CD4-positive, alpha-beta T cell treated with Interleukin-4 for 4 hours (primary cell): ENCODE measurements at regions not wholly inside any gene's neighbourhood (a gene's known extent, or its start where the extent isn't known, plus 50 kb on each side); places are given as distances from the start of the nearest gene placed in this dataset.
"Not testable (repeated sequence)": the region's sequence is repeated elsewhere in the genome, so short reads cannot be mapped to it uniquely, and the experiment has no call there.

Experiments
- DNase-seq: peaks from one replicate; pipeline ENCODE4 v3.0.0-alpha.2; 2020

DNA sequence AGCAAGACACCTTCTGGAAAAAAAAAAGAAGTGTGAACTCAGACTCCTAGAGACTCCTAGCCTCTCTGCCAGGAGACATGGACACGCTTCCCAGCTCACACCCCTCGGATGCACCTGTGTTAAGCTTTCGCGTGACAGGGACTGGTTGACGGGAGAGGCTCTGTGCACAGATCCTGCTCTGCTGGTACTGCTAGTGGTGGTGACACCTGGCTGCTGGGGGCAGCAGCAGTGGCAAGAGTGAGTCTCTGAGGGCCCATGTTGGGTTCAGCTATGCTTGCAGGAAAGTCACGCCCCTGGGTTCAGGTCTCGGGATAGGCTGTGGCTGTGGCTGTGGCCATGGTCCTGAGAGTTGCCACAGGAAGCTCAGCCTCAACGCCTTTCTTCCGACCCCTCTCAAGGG, 81.1 kb downstream of the XRCC2 start:
- no peak for DNase-seq

- no peak for DNase-seq
Observed at GRCh38 chr7:152591976-152592375, 84.0 kb downstream of the XRCC2 start.

DNA sequence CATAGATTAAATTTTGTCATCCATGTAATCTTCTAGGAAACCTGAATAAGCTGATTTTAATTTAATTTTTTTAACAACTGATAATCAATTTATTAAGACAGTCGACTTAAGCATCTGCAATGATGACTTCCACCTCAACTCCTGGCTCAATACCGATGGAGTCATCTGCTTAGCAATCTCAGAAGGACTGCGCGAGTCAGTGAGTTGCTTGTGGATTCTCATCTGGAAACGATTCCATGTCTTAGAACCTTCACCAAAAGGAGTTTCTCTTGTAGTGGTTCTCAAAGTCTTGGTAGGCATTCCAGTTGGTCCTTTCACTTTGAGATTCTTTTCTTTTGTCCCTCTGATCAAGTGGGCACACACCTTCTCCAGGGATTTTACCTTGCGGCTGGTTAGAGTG, 85.5 kb downstream of the XRCC2 start:
- no peak for DNase-seq

GRCh38 chr7:152589821-152590220, 86.1 kb downstream of the XRCC2 start:
- DNase-seq, result not testable (repeated sequence)

DNA sequence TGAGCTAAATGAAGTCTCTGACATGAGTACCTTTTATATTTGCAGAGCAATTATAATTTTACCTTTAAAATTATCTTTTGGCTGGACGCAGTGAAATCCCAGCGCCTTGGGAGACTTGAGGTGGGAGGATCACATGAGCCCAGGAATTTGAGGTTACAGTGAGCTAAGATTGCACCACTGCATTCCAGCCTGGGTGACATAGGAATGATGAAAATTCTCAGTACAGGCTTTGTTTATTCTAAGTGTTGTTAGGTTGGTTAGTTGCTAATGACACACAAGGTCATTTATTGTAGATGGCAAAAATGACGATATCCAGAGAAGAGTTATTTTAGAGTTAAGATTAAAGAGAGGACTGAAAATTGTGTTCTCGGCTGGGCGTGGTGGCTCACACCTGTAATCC, 87.6 kb downstream of the XRCC2 start:
- no peak for DNase-seq

GRCh38 chr7:152587366-152587765, 88.6 kb downstream of the XRCC2 start:
- DNase-seq, result no peak

- DNase-seq, result no peak
Observed at GRCh38 chr7:152583006-152583405, 92.9 kb downstream of the XRCC2 start.

GRCh38 chr7:152579070-152579469, 96.9 kb downstream of the XRCC2 start:
- DNase-seq, result no peak

GRCh38 chr7:152577339-152577738, 98.6 kb downstream of the XRCC2 start:
- DNase-seq, result no peak

GRCh38 chr7:152574892-152575548, 100.9 kb downstream of the XRCC2 start:
- DNase-seq, result no peak

DNA sequence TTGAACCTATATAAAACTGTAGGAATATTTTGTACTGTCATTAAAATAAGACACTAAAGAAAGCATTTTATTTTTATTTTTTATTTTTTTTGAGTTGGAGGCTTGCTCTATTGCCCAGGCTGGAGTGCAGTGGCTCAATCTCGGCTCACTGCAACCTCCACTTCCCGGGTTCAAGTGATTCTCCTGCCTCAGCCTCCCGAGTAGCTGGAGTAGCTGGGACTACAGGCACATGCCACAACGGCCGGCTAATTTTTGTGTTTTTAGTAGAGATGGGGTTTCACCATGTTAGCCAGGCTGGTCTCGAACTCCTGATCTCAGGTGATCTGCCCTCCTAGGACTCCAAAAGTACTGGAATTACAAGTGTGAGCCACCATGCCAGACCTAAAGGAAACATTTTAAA, 102.8 kb downstream of the XRCC2 start:
- DNase-seq, result not testable (repeated sequence)

GRCh38 chr7:152572101-152572500, 103.8 kb downstream of the XRCC2 start:
- no peak for DNase-seq

DNA sequence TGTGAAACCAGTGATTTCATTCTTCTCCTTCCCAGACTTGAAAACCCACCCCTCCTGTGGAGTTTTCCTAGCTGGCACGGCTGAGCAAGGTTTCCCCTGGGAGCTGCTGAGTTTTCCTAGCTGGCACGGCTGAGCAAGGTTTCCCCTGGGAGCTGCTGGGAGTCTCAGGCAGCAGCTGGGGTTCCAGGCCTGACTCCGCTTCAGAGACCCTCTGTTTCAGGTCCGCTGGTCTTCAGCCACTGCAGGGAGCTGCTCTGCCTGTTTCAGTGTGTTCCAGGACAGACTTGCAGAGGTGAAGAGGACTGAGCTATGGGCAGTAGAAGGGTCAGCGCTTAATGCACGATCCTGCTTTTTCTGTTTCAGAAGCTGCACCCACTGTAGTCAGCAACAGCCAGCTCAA, 104.9 kb downstream of the XRCC2 start:
- DNase-seq, result no peak

- DNase-seq, result no peak
Observed at GRCh38 chr7:152568972-152569371, 107.0 kb downstream of the XRCC2 start.

GRCh38 chr7:152565731-152566130, 110.2 kb downstream of the XRCC2 start:
- no peak for DNase-seq

- no peak for DNase-seq
Observed at GRCh38 chr7:152564656-152565250, 111.2 kb downstream of the XRCC2 start.

DNA sequence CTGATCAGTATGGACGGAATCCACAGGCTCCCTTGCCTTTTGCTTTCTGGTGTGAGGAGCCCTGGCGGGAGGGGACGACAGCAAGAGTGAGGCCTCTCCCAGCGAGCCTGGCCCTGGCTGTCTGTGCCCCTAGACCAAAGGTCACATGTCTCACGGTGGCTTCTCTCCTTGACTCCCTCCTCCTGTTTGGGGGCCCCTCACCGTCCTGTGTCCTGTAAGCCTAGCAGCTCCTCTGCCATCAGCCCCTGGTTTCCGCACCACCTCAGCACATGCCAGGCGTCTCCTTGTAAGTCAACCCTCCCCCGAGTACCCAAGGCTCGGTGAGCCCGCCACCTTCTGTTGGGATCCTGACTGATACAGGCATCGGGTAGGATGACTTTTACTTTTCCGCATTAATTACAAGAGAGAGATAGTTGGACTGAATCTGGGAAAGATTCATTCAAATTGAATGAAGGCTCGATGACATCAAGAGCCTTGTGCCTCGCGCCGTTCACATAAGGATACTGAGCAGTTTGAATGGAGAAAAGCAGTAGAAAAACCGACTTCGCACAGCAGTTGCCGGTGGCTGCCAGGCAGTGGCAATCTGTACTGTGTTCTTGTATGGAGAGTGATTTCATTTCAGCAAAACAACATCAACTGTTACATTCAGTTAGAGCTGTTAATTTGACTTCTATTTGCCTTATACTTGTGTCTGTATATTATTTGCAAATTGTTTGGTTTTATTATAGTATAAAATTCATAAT, 119.8 kb downstream of the XRCC2 start:
- DNase-seq, result no peak

- DNase-seq, result no peak
Observed at GRCh38 chr7:152553671-152554317, 118.0 kb upstream of the KMT2C start.

- DNase-seq, result no peak
Observed at GRCh38 chr7:152551304-152552036, 115.7 kb upstream of the KMT2C start.

- no peak for DNase-seq
Observed at GRCh38 chr7:152544971-152545619, 109.3 kb upstream of the KMT2C start.

DNA sequence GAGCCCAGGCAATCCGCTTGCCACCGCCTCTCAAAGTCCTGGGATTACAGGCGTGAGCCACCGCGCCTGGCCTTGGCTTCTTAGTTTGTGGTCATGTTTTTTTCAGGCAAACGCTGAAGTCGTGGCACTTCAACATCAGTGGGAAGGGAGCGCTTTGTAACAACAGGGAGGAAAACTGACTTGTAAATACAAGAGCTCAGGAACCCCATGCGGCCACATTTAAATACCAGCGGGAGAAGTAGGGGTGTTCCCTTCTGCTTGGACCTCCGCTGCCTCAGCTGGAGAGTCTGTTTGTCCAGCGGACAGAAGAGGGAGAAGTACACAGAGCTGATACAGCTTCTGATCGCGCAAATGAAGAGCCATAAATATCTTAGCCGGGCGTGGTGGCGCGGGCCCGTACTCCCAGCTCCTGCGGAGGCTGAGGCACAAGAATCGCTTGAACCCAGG, 108.7 kb upstream of the KMT2C start:
- DNase-seq, result no peak

GRCh38 chr7:152543799-152544198, 108.0 kb upstream of the KMT2C start:
- DNase-seq, result no peak
